Osteoblast (primary cell): ENCODE measurements at regions not wholly inside any gene's neighbourhood (a gene's known extent, or its start where the extent isn't known, plus 50 kb on each side); places are given as distances from the start of the nearest gene placed in this dataset.
"Not testable (repeated sequence)": the region's sequence is repeated elsewhere in the genome, so short reads cannot be mapped to it uniquely, and the experiment has no call there.

Experiments
- DNase-seq: peaks from one replicate; pipeline ENCODE4 v3.0.0; 2011; ENCODE audit warnings: low spot score, mixed read lengths; ENCODE audit not compliant: insufficient read length; ENCODE audit errors: missing footprints
- H2AFZ ChIP-seq: 2 replicates; pipeline ENCODE4 v1.6.0; 2011; ENCODE audit warnings: mild to moderate bottlenecking, low read length
- H3K27ac ChIP-seq: 2 replicates; pipeline ENCODE4 v1.5.1; 2011; ENCODE audit warnings: mild to moderate bottlenecking, low read depth, low read length, moderate library complexity
- H3K27me3 ChIP-seq: 2 replicates; pipeline ENCODE4 v1.6.0; 2012; ENCODE audit warnings: mild to moderate bottlenecking, control low read depth, inconsistent platforms, low read length, moderate library complexity; ENCODE audit not compliant: insufficient read depth
- H3K36me3 ChIP-seq: 2 replicates; pipeline ENCODE4 v1.5.1; 2011; ENCODE audit warnings: mild to moderate bottlenecking, low read length, control low read depth, moderate library complexity; ENCODE audit not compliant: insufficient read depth
- H3K4me1 ChIP-seq: 2 replicates; pipeline ENCODE4 v1.5.1; 2011; ENCODE audit warnings: mild to moderate bottlenecking, low read length, control low read depth, moderate library complexity; ENCODE audit not compliant: insufficient read depth
- H3K4me2 ChIP-seq: 2 replicates; pipeline ENCODE4 v1.6.0; 2011; ENCODE audit warnings: mild to moderate bottlenecking, low read length; ENCODE audit not compliant: insufficient read depth
- H3K4me3 ChIP-seq: fragments of 200-600 bp; sonication (generic); 3 replicates; pipeline ENCODE4 v1.5.1; 2012; ENCODE audit warnings: mild to moderate bottlenecking, low read length, inconsistent platforms; ENCODE audit not compliant: insufficient read depth
- H3K79me2 ChIP-seq: 2 replicates; pipeline ENCODE4 v1.6.0; 2012; ENCODE audit warnings: mild to moderate bottlenecking, low read length, control low read depth, inconsistent platforms; ENCODE audit not compliant: insufficient read depth
- H3K9me3 ChIP-seq: 2 replicates; pipeline ENCODE4 v1.5.1; 2011; ENCODE audit warnings: low read depth, low read length, control low read depth
- H4K20me1 ChIP-seq: 2 replicates; pipeline ENCODE4 v1.6.0; 2012; ENCODE audit warnings: mild to moderate bottlenecking, low read length, control low read depth; ENCODE audit not compliant: insufficient read depth
- CTCF ChIP-seq: IDR thresholded peaks from 2 replicates; pipeline ENCODE4 v1.5.1; 2011; ENCODE audit warnings: mild to moderate bottlenecking, low read depth, low read length, moderate library complexity; ENCODE audit errors: extremely low read depth

GRCh38 chr5:66378407-66378806, 217.8 kb upstream of the MAST4 start:
- H2AFZ ChIP-seq = no peak overlapping the region
- no peak overlapping the region for H3K27ac ChIP-seq
- no peaks in the 10 kb centered on the region for H3K36me3 ChIP-seq
- no peak for TF ChIP-seq CTCF
- no peaks in the 10 kb centered on the region for H4K20me1 ChIP-seq
- no peak for DNase-seq
- no peaks in the 10 kb centered on the region for H3K9me3 ChIP-seq
- no peak overlapping the region for H3K4me3 ChIP-seq
- no peak overlapping the region for H3K4me2 ChIP-seq
- no peaks in the 10 kb centered on the region for H3K79me2 ChIP-seq
- no peaks in the 10 kb centered on the region for H3K27me3 ChIP-seq
- no peaks in the 10 kb centered on the region for H3K4me1 ChIP-seq

GRCh38 chr5:66382152-66382551, 214.0 kb upstream of the MAST4 start:
- no peak overlapping the region for H3K27ac ChIP-seq
- no peak for TF ChIP-seq CTCF
- H3K9me3 ChIP-seq = no peaks in the 10 kb centered on the region
- H3K4me2 ChIP-seq = no peak overlapping the region
- no peaks in the 10 kb centered on the region for H3K4me1 ChIP-seq
- H3K36me3 ChIP-seq = no peaks in the 10 kb centered on the region
- no peak for DNase-seq
- no peaks in the 10 kb centered on the region for H4K20me1 ChIP-seq
- no peaks in the 10 kb centered on the region for H3K79me2 ChIP-seq
- H3K4me3 ChIP-seq = no peak overlapping the region
- no peaks in the 10 kb centered on the region for H3K27me3 ChIP-seq
- H2AFZ ChIP-seq = no peak overlapping the region

- H3K27me3 ChIP-seq, H3K9me3 ChIP-seq, H3K27ac ChIP-seq, H3K36me3 ChIP-seq, H4K20me1 ChIP-seq, H2AFZ ChIP-seq, DNase-seq, H3K4me1 ChIP-seq, H3K4me2 ChIP-seq, H3K79me2 ChIP-seq, H3K4me3 ChIP-seq: not testable (repeated sequence)
These were observed 191.0 kb upstream of the MAST4 start for GRCh38 chr5:66405145-66405544.

- H3K4me1 ChIP-seq = no peaks in the 10 kb centered on the region
- no peaks in the 10 kb centered on the region for H3K27me3 ChIP-seq
- no peak for DNase-seq
- no peak overlapping the region for H3K27ac ChIP-seq
- no peaks in the 10 kb centered on the region for H3K9me3 ChIP-seq
- no peak overlapping the region for H3K4me2 ChIP-seq
- no peaks in the 10 kb centered on the region for H3K79me2 ChIP-seq
- no peak for TF ChIP-seq CTCF
- H4K20me1 ChIP-seq = no peaks in the 10 kb centered on the region
- no peak overlapping the region for H3K4me3 ChIP-seq
- H2AFZ ChIP-seq = no peak overlapping the region
- H3K36me3 ChIP-seq = no peaks in the 10 kb centered on the region
These were observed 189.3 kb upstream of the MAST4 start for GRCh38 chr5:66406761-66407336.
